HT-29 (cell line): ENCODE measurements at regions not wholly inside any gene's neighbourhood (a gene's known extent, or its start where the extent isn't known, plus 50 kb on each side); places are given as distances from the start of the nearest gene placed in this dataset.

Experiments
- DNase-seq: peaks from one replicate; pipeline ENCODE4 v3.0.0-alpha.2; 2015; ENCODE audit warnings: low spot score

GRCh38 chr2:172328103-172328841 lies 99.1 kb upstream of the ITGA6 start:
- DNase-seq, result no peak

GRCh38 chr2:172329416-172329773 lies 98.0 kb upstream of the ITGA6 start:
- DNase-seq, result no peak

DNA sequence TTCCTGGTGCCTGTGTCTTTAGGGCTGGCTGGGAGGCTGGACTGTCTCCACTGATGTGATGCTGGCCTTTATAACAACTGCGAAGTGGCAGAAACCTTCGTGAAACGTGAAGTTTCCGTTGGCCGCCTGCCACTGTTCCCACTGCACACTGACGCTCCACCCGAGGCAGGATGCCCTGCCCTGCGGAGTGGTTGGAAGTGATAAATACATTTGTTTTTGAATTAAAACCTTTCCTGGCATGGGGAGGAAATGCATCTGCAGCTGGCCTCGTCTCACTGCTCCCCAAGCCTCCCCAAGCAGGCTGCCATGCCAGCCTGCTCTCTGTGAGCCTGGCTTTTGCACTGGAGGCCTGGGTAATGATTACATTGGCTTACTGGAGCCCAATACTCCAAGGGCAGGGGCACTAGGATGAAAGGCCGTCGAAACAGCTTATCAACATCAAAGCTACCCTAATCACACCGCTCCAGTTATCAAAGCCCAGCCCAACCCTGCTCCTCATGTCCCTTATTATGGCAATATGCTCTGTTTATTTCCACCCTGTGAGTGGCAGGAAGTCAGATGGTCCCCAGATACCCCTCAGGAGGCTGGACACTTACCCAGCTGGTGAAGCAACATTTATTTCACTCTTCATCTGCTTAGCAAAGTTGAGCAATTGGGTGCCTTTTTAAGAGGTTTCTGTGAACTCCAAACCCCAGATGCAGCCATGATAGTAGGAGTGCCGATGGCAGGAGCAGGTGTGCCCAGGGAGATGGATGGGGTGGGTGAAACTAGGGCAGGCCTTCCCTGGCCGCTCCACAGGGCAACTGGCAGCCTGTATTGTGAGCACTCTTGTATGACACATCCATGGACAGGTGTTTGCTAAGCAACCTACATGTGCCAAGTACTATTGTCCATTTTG lies 97.4 kb upstream of the ITGA6 start:
- DNase-seq, result no peak

- no peak for DNase-seq
Observed at GRCh38 chr2:172332507-172332906, 94.9 kb upstream of the ITGA6 start.

DNA sequence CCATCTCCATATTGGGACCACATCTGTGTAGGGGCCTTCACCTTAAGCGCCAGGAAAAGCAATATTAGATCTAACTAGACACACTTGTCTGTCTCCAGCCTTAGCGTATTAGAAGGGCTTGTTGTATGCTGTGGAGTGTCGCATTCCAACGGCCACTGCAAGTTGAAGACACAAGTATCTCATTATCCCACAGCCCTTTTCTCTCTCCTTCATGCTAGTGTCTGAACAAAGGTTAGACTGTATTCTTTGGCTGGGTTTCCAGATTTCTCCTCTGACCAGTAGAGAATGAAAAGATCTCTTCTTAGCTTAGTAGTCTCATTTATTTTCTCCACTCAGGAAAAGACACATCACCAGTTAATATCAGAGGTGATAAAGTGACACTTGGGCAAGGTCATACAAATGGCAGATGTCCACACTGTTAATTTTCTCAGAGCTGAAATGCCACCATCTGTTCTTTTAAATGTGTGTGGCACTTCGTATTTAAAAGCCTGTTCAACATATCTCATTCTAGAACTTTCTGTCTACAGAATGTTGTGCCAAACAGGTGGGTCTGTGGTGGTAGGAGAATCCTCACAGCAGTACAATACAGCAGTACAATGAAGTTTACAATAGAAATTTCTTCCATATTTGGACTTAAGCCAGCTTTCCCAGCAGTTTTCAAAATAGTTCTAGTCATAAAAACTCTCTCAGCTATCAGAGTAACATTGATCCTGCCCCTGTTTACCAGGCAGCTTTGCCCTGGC lies 94.0 kb upstream of the ITGA6 start:
- no peak for DNase-seq

DNA sequence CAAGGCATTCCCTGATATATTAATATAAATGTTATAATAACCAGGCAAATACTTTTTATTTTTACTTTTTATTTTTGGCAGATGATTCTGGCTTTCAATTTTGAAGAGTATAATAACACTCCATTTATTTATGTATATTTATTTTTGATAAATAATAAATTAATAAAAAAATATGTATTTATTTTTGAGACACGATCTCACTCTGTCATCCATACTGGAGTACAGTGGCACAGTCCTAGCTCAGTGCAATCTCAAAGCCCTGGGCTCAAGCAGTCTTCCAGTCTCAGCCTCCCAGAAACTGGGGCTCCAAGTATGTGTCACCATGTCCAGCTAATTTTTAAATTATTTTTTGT lies 93.4 kb upstream of the ITGA6 start:
- no peak for DNase-seq

DNA sequence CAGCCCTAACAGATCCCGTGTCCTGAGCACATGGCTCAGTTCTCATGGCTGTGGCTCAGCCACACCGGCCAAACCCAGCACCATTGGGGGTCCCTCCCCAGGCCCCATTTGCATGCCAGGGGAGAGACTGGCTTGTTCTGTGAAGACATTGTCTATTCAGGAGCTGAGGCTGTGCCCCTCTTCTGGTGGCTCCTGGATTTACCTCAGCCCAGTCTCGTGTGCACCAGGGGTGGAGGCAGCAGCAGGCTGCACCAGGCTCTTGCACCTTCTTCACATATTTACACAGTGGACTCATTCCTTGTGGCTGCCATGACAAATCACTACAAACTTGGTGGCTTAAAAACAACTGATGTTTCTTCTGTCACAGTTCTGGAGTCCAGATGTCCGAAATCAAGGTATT lies 92.4 kb upstream of the ITGA6 start:
- DNase-seq, result no peak

GRCh38 chr2:172335736-172336135 lies 91.7 kb upstream of the ITGA6 start:
- no peak for DNase-seq

- no peak for DNase-seq
Observed at GRCh38 chr2:172336681-172337080, 90.7 kb upstream of the ITGA6 start.

GRCh38 chr2:172339371-172340010 lies 87.9 kb upstream of the ITGA6 start:
- DNase-seq, result peak; percentile 41

DNA sequence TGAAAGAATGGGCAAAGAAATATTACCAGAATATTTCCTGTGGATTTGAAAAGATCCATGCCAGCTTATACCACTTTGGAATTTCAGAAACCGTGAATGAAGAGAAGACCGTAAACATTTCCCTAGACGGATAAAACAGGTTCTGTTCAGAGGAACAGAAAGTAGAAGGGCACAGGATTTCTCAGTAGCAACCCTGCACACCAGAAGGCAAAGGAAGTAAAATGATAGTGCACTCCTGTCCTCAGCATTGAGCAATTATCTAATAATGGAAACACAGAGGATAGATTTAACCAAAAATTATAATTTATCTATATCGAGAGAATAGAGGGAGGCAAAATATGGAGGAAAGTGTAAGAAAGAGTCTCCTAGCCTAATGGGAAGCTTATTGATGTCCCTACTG lies 87.0 kb upstream of the ITGA6 start:
- peak; percentile 12 for DNase-seq

DNA sequence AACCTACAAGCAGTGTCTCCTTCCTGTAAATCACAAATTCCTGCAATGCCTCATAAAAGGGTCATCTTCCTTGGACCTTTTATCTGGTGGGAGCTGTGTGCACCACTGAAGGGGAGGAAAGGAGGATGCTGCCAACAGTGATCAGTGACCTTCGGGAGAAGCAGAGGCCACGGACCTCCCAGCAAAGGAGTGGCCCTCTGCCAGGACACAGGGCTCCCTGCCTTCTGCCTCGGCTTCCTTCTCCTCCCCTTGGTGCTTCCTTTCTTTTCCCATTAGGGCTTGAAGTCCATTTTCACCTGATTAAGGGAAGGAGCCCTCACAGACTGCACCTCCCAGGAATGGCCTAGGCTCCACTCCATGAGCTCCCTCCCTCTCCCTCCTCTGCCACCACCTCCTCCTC lies 85.3 kb upstream of the ITGA6 start:
- DNase-seq, result no peak

- DNase-seq, result no peak
Observed at GRCh38 chr2:172342611-172343010, 84.8 kb upstream of the ITGA6 start.

DNA sequence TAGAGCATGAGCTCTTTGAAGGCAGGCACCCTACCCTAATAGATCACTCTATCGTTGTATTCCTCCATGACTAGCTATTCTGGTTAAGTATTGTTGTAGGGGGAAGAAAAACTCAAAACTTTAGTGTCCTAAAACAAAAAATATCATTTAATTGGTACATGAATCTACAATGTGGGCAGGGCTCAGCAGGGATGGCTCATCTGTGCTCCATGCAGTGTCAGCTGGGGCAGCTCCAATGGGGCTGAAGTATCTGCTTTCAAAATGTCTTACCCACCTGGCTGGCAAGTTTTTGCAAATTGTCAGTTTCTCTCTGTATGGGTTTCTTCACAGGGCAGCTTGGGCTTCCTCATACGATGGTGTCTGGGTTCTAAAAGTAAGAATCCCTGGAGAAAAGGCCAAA lies 83.2 kb upstream of the ITGA6 start:
- DNase-seq, result no peak

- no peak for DNase-seq
Observed at GRCh38 chr2:172345956-172346555, 81.3 kb upstream of the ITGA6 start.

DNA sequence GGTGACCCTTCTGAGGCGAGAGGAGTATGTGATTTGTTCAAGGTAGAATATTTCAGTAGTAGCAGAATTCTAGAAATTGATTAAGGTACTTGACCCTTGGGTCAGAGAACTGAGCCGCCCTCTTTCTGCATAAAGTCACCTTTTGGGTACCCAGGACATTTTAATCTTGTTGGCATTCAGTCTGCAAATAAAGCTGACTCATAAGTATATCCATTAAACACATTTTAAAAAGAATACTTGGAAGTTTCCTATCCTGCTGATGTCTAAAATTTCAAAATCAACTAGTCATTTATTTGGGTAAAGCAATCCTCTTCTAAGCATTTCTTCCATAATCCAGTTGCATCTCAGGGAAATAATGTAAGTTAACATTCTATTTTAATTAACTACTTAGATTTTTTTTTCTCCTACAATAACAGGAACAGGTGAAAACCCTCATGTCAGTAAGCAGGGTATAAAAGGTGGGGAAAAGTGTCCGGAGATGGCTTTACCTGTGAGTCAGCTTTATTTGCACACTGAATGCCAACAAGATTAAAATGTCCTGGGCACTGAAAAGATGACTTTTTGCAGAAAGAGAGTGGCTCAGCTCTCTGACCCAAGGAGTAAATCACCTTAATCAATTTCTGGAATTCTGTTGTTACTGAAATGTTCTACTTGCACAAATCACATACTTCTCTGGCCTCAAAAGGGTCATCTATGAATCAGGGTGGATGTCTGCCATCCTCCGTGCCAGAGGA lies 78.7 kb upstream of the ITGA6 start:
- DNase-seq, result peak; percentile 36

GRCh38 chr2:172350839-172351479 lies 76.4 kb upstream of the ITGA6 start:
- no peak for DNase-seq

- DNase-seq, result no peak
Observed at GRCh38 chr2:172351586-172351985, 75.8 kb upstream of the ITGA6 start.

DNA sequence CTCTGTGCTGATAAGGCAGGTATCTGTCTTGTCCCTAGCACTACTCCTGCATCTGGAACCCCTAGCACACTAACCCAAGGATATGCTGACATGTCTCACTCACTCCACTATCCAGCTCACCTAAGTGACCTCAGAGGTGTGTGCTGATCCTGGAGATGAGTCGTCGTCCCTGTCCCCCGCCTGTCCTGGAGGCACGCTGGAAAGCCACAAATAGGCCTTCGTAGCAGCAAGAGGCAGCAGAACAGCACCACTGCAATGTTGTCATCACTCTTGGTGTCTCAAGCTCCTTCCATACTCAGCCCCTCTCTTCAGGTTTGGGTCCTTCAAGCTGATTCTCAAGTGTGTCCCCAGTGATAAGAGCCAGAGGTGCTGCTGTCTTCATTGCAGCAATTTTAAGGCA lies 73.0 kb upstream of the ITGA6 start:
- no peak for DNase-seq

- no peak for DNase-seq
Observed at GRCh38 chr2:172357442-172357841, 69.9 kb upstream of the ITGA6 start.
